GM12872 (cell line): ENCODE measurements at regions not wholly inside any gene's neighbourhood (a gene's known extent, or its start where the extent isn't known, plus 50 kb on each side); places are given as distances from the start of the nearest gene placed in this dataset.

Experiments
- CTCF ChIP-seq: IDR thresholded peaks from 3 replicates; pipeline ENCODE4 v1.5.1; 2011; ENCODE audit warnings: low read depth, mild to moderate bottlenecking, low read length, moderate library complexity; ENCODE audit not compliant: insufficient read depth

- no peak for TF ChIP-seq CTCF
These were observed 177.3 kb downstream of the OTOL1 start for GRCh38 chr3:161673866-161674265.

- no peak for TF ChIP-seq CTCF
These were observed 177.8 kb downstream of the OTOL1 start for GRCh38 chr3:161674402-161674801.

- TF ChIP-seq CTCF, result no peak
These were observed 186.1 kb downstream of the OTOL1 start for GRCh38 chr3:161682715-161683114.

- no peak for TF ChIP-seq CTCF
These were observed 193.1 kb downstream of the OTOL1 start for GRCh38 chr3:161689584-161690298.

- no peak for TF ChIP-seq CTCF
These were observed 193.7 kb downstream of the OTOL1 start for GRCh38 chr3:161690299-161690620.

GRCh38 chr3:161691677-161692076 lies 195.1 kb downstream of the OTOL1 start:
- TF ChIP-seq CTCF, result no peak

- no peak for TF ChIP-seq CTCF
These were observed 198.3 kb downstream of the OTOL1 start for GRCh38 chr3:161694682-161695564.
